Adipocyte (in vitro differentiated cells): ENCODE measurements at regions not wholly inside any gene's neighbourhood (a gene's known extent, or its start where the extent isn't known, plus 50 kb on each side); places are given as distances from the start of the nearest gene placed in this dataset.

ENCODE experiments used
- DNase-seq: peaks from one replicate; pipeline ENCODE4 v3.0.0-alpha.2; 2015; ENCODE audit warnings: low read depth
- H3K27me3 ChIP-seq: replicated peaks from 2 replicates; pipeline ENCODE4 v1.7.0; 2013; ENCODE audit warnings: mild to moderate bottlenecking, low read length, moderate library complexity; ENCODE audit not compliant: control insufficient read depth, insufficient read depth
- H3K36me3 ChIP-seq: 2 replicates; pipeline ENCODE4 v1.7.0; 2013; ENCODE audit warnings: low read length, mild to moderate bottlenecking, moderate library complexity; ENCODE audit not compliant: control insufficient read depth, insufficient read depth, severe bottlenecking
- H3K4me1 ChIP-seq: 2 replicates; pipeline ENCODE4 v1.7.0; 2013; ENCODE audit warnings: mild to moderate bottlenecking, low read length, moderate library complexity; ENCODE audit not compliant: control insufficient read depth, insufficient read depth
- H3K4me3 ChIP-seq: 2 replicates; pipeline ENCODE4 v1.7.0; 2013; ENCODE audit warnings: mild to moderate bottlenecking, low read length, moderate library complexity
- H3K9ac ChIP-seq: 2 replicates; pipeline ENCODE4 v1.7.0; 2013; ENCODE audit warnings: mild to moderate bottlenecking, low read length, moderate library complexity
- H3K9me3 ChIP-seq: 2 replicates; pipeline ENCODE4 v1.7.0; 2013; ENCODE audit warnings: mild to moderate bottlenecking, low read length, moderate library complexity; ENCODE audit not compliant: control insufficient read depth

DNA sequence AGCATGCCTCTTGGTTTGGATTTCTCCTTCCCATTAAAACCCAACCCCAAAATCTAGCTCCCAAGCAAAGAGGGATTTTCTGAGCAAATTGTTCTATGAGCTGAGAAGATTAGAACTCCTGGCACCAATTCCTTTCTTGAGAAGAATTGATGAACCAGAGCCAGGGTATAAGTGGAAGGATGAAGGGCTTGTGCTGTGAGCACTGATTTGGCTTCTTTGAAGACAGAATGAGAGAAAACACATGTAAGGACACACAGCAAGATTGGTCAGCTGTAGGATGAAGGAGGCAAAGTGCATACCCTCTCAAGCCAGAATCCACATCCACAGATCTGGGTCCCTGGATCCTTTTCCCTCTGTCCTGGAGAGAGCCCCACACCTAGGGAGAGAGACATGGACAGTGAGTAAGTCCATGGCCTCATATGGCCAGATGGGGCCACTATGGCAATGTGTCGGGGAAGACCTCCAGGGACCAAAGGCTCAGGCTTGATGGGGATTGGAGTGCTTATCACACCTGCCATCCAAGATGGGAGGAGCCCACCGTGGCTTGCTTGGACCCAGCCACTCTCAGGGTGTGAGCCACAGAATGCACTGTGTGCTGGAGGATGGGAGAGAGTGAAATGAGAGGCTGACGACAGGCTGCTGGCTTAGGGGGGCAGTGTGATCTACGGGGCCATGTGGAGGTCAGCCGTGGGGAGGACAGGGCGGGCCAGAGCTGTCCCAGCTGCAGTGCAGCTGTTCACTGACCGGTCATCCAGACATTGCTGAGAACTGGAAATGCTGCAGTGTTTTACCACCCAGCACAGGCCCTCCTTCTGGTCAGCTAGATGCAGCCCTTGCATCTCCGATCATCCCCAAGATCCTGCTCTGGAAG is 339.8 kb downstream of the CYP26B1 start:
- Histone ChIP-seq H3K27me3 (no peaks in the 10 kb centered on the region), H3K4me1 (no peaks in the 10 kb centered on the region), H3K9me3 (no peaks in the 10 kb centered on the region), H3K36me3 (no peaks in the 10 kb centered on the region), H3K4me3 (no peak overlapping the region), H3K9ac (no peak overlapping the region)
- DNase-seq: no peak

DNA sequence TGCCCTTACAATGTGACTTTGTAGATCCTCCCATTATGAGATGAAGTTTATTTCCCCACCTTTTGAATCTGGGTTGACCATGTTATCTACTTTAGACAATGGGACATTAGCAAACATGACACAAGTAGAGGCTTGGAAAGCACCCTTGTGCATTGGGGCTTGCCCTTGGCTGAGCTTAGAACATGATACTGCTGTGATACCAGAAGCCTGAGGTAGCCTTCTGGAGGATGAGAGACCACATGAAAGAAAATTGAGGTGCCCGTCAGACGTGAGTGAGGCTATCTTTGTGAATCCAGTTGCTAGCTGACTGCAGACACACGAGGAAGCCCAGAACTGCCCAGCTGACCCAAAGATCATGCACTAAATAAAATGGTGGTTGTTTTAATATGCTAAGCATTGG is 341.2 kb downstream of the CYP26B1 start:
- H3K9me3 ChIP-seq: no peaks in the 10 kb centered on the region
- H3K27me3 ChIP-seq: no peaks in the 10 kb centered on the region
- H3K9ac ChIP-seq: no peak overlapping the region
- no peaks in the 10 kb centered on the region for H3K36me3 ChIP-seq
- no peak overlapping the region for H3K4me3 ChIP-seq
- no peak for DNase-seq
- peaks cover 5% of the 10 kb centered on the region for H3K4me1 ChIP-seq

DNA sequence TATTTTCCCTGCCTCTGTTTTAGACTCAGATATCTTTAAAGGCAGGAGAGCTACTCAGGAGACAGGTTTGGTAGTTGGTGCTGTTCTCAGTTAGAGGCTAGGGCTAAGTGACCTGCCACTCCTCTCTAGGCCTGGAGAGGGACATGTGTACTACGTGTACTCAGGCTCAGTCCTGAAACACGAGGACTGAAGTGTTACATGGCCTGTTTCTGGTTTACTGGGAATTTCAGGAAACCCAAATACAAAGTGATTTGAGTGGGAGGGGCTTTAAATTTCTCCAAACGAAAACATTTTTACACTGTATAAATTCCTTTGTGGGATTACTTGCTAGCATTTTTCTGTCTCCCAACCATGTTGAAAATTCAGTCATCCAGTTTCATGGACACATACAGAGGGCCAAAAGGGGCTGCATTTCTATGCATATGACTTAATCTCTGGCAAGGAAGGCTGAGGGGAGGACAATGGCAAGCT is 343.3 kb downstream of the CYP26B1 start:
- Histone ChIP-seq H3K9me3 (no peaks in the 10 kb centered on the region), H3K27me3 (no peaks in the 10 kb centered on the region), H3K36me3 (no peaks in the 10 kb centered on the region), H3K9ac (no peak overlapping the region), H3K4me1 (peaks cover 5% of the 10 kb centered on the region), H3K4me3 (no peak overlapping the region)
- DNase-seq: peak; percentile 63

DNA sequence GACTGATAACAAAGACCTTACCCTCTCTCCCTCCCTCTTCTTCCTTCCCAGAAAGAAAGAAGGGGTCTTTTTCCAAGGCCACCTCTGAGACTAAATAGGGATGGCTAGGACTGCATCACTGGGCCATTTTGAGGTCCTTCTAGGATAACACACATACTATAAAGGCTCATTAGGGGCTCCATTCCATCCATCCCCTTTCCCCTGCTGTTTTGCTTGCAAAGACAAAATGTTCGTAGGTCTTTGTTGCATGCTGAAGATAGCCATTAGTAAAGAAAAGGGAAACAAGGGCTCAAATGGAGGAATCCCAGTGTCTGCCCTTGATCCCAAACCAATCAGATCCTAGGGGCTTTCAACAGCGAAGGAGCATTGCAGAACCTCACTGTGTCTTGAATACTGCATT is 344.3 kb downstream of the CYP26B1 start:
- Histone ChIP-seq H3K36me3 (no peaks in the 10 kb centered on the region), H3K27me3 (no peaks in the 10 kb centered on the region), H3K9me3 (no peaks in the 10 kb centered on the region), H3K9ac (no peak overlapping the region), H3K4me3 (no peak overlapping the region), H3K4me1 (peaks cover 8% of the 10 kb centered on the region)
- no peak for DNase-seq

DNA sequence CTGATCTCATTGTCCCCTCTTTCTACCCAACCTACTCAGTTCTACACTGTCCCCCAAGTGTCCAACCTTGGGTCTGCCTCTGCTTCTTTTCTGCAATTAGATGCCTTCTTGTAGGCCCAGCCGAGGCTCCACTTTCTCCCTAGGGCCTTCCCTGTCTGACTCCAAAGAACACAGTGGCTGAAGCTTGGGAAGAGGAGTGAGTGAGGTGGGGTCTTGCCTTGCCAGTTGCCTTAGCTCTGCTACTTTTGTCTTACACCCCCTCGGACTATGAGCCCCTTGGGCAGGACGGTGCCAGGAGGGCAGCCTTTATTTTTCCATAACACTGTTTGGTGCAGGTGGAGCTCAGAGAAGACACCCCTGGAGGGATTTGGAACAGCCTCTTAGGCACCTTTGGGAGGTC is 345.1 kb downstream of the CYP26B1 start:
- Histone ChIP-seq H3K4me1 (peaks cover 12% of the 10 kb centered on the region), H3K9me3 (no peaks in the 10 kb centered on the region), H3K9ac (no peak overlapping the region), H3K27me3 (no peaks in the 10 kb centered on the region), H3K4me3 (no peak overlapping the region), H3K36me3 (no peaks in the 10 kb centered on the region)
- no peak for DNase-seq

DNA sequence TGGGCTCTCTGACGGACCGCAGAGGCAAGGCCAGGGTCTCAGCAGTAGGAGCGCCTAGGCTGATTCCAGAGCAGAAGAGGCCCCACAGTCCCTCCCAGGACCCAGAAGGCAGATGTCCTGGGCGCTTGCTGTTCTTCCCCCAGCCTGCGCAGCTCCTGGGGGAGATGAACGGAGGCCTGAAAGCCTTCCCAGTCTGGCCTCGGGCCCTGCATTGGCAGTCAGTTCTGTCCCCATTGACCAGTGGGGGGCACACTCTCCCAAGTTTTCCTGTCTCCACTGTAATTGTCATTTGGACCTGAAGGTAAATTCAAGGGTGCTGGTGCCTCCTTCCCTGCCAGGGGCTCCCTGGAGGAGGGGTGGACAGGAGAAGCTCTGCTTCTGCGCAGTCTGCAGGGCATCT is 345.7 kb downstream of the CYP26B1 start:
- no peaks in the 10 kb centered on the region for H3K36me3 ChIP-seq
- peak overlapping the region; percentile 56 for H3K9ac ChIP-seq
- peak; percentile 80 for DNase-seq
- H3K9me3 ChIP-seq: no peaks in the 10 kb centered on the region
- H3K27me3 ChIP-seq: peaks cover 4% of the 10 kb centered on the region
- no peak overlapping the region for H3K4me3 ChIP-seq
- peaks cover 12% of the 10 kb centered on the region for H3K4me1 ChIP-seq

DNA sequence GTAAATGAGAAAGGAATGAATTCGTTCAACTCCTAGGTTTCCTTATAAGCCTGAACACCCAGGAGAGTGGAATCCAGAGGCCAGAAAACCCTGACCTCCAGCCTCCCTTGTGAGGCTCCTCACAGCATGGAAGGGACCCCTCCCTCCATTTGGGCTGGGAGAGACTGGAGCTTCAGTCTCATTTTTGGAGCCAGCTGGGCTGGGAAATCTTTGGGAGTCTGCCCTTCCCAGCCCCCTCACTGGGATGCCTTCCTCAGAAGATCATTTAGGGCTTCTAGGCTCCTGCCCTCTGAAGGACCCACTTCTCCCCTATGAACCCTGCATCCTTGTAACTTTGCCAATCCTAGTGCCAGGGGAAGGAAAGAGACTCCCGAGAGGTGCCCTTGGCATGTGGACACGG is 346.1 kb downstream of the CYP26B1 start:
- Histone ChIP-seq H3K4me1 (peaks cover 12% of the 10 kb centered on the region), H3K9ac (peak overlapping the region; percentile 56), H3K4me3 (no peak overlapping the region), H3K27me3 (peaks cover 5% of the 10 kb centered on the region), H3K36me3 (no peaks in the 10 kb centered on the region), H3K9me3 (no peaks in the 10 kb centered on the region)
- DNase-seq: no peak

DNA sequence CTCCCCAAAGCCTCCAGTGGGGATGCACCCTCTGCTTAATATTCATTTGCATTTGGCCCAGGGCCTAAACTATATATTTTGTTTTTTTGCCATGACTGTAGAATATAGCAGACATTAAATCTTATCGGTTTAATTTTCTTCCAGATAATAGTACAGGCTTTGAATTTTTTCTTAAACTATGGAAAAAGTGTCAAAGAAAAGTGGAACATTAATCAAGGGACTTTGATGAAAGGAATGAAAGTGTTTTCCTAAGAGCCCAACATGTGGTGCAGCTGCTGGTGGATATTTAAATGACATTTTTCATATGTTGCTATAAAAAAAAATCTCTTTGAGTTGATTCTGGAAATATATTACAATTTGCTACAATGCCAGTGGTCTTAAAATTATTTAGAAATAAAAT is 346.8 kb downstream of the CYP26B1 start:
- no peaks in the 10 kb centered on the region for H3K9me3 ChIP-seq
- H3K36me3 ChIP-seq: no peaks in the 10 kb centered on the region
- no peak overlapping the region for H3K4me3 ChIP-seq
- H3K9ac ChIP-seq: no peak overlapping the region
- H3K27me3 ChIP-seq: peaks cover 5% of the 10 kb centered on the region
- DNase-seq: no peak
- H3K4me1 ChIP-seq: peaks cover 12% of the 10 kb centered on the region

DNA sequence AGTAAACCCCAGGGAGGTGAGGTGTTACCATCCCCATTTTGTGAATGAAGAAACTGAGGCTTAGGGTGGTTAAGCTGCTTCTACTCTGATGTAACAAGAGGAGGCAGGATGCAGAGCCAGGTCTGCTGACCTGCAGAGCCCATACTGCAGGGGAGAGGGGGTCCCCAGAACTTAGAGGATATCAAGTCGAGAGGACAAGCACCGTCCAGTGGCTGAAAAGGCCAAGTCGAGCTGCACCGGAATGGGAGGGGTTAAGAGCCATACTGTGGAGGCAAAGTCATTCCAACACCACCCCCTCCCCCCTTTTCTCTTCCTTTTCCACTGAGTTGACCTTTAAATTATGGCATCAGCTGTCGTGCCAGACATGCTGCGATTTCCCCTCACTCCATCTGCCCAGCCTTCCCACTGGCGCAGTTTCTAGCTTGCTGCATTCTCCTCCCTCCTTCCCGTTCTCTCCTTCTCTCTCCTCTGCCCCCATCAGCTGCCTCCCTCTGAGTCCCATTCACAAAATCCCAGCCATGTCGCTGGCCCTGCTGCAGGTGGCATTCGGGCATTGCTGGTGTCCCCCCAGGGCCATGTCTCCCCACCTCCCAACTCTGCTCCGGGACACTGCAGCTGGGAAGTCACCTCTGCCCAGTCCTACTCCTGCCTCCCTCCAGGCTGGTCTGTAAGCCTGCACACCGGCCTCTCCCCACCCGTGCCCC is 346.9 kb downstream of the DYSF start:
- Histone ChIP-seq H3K4me3 (no peak overlapping the region), H3K27me3 (peaks cover 5% of the 10 kb centered on the region), H3K36me3 (no peaks in the 10 kb centered on the region), H3K9me3 (no peaks in the 10 kb centered on the region), H3K4me1 (peaks cover 15% of the 10 kb centered on the region), H3K9ac (no peak overlapping the region)
- no peak for DNase-seq

DNA sequence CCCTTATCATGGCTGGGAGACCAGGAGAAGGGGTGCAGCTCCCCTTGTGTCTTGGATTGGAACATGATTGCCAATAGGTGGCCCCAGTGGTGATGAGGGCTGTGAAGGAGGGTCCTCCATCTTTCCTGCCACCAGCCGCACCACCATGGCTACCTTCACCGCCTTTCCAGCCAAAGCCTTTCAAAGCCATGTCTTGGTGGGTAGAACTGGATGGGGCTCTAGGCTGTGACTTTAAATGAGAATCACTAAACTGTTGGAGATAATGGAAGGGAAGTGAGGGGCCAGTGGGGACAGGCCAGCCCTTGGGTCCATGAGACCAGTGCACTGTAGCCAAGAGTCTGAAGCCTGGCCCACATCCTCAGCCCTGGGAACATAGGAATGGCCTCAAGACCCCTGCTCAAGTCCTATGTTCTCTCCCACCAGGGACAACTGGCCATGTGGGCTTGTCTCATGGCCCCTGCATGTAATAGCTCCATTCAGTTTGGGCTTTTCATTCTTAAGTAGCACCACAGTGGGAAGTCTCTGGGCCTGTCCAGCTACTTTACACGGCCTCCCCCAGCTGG is 345.7 kb downstream of the DYSF start:
- Histone ChIP-seq H3K9me3 (no peaks in the 10 kb centered on the region), H3K4me1 (peaks cover 24% of the 10 kb centered on the region), H3K36me3 (no peaks in the 10 kb centered on the region), H3K9ac (no peak overlapping the region), H3K4me3 (no peak overlapping the region), H3K27me3 (peaks cover 5% of the 10 kb centered on the region)
- no peak for DNase-seq

DNA sequence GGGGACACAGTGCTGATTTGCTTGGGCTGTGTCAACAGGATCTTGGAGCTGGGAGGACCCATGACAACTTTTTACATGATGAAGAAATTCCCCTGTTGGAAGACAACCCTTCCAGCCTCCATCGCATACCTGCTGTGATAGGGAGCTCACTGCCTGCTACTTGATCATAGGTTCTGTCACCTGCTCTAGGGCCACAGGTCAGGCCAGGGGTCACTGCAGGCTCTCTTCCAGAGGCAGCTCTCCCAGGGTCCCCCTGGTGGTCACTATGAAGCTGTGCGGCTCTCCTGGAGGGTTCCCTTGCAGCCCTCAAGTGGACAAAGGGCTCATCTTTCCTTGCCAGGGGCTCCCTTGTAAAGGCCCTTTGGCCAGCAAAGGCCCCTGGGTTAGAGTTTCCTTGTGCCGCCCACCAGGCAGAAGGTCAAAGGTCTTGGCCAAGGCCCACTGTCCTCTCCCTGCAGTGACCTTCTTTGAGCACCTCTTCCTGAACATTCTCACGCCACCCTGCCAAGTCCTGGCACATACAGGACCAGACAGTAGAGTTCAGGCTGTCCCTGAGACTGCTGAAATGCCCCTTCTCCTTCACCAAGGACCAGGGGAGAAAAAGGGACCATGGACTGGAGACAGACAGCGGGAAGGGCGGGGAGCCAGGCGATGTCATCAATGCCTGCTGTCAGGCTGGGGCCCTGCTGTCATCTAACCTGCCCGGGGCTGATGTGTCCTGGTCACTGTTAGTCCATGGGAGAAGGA is 345.1 kb downstream of the DYSF start:
- Histone ChIP-seq H3K27me3 (peaks cover 5% of the 10 kb centered on the region), H3K4me1 (peaks cover 31% of the 10 kb centered on the region), H3K9ac (no peak overlapping the region), H3K9me3 (no peaks in the 10 kb centered on the region), H3K36me3 (no peaks in the 10 kb centered on the region), H3K4me3 (no peak overlapping the region)
- DNase-seq: peak; percentile 63
